ENCODE measurements at regions not wholly inside any gene's neighbourhood (a gene's known extent, or its start where the extent isn't known, plus 50 kb on each side); places are given as distances from the start of the nearest gene placed in this dataset.

GRCh38 chr14:96143906-96144305, 60.7 kb upstream of the BDKRB2 start:
- DNase-seq: no peak

- DNase-seq: no peak
Measured at GRCh38 chr14:96145116-96145864, 59.3 kb upstream of the BDKRB2 start.

GRCh38 chr14:96146131-96146771, 58.4 kb upstream of the BDKRB2 start:
- no peak for DNase-seq

- peak; percentile 13 for DNase-seq
Measured at GRCh38 chr14:96148631-96149030, 56.0 kb upstream of the BDKRB2 start.

- no peak for DNase-seq
Measured at GRCh38 chr14:96149131-96149530, 55.5 kb upstream of the BDKRB2 start.

GRCh38 chr14:96150214-96150613, 54.4 kb upstream of the BDKRB2 start:
- DNase-seq: no peak

GRCh38 chr14:96151242-96151641, 53.4 kb upstream of the BDKRB2 start:
- DNase-seq: no peak

- DNase-seq: peak; percentile 9
Measured at GRCh38 chr14:96153003-96153402, 51.6 kb upstream of the BDKRB2 start.

Data from DMS53 (cell line).